Colonic mucosa (tissue), 4 donors: ENCODE measurements at regions not wholly inside any gene's neighbourhood (a gene's known extent, or its start where the extent isn't known, plus 50 kb on each side); places are given as distances from the start of the nearest gene placed in this dataset.

Source experiments
- DNase-seq: peaks from one replicate; pipeline ENCODE4 v3.0.0-alpha.2; 2020
- H3K27ac ChIP-seq: fragments of 200-600 bp; one replicate; pipeline ENCODE4 v1.8.0; 2021
- H3K27me3 ChIP-seq: fragments of 200-600 bp; one replicate; pipeline ENCODE4 v1.8.0; 2021
- H3K36me3 ChIP-seq: fragments of 200-600 bp; one replicate; pipeline ENCODE4 v1.8.0; 2021
- H3K4me1 ChIP-seq: fragments of 200-600 bp; one replicate; pipeline ENCODE4 v1.8.0; 2021; ENCODE audit warnings: mild to moderate bottlenecking
- H3K4me3 ChIP-seq: fragments of 200-600 bp; one replicate; pipeline ENCODE4 v1.8.0; 2021
- H3K9ac ChIP-seq, 2 donors: one replicate each; pipeline ENCODE4 v1.7.0; 2013; ENCODE audit warnings: control low read depth in 2 of 2, low read depth in 2 of 2, low read length in 2 of 2
- H3K9me3 ChIP-seq: fragments of 200-600 bp; one replicate; pipeline ENCODE4 v1.8.0; 2021
- CTCF ChIP-seq: fragments of 200-600 bp; IDR thresholded peaks from one replicate; pipeline ENCODE4 v1.8.0; 2022; ENCODE audit warnings: antibody characterized with exemption, mild to moderate bottlenecking
- intact Hi-C: fragments of 100-400 bp; cut with DNase I; formaldehyde crosslinking; loops from one replicate; pipeline ENCODE4 v1.14.1; 2022
- donor health status: healthy.
- donor health status: DM: no; HTN: no; CAD: no.
- donor health status: DM: no; HTN: no; CAD: no.

GRCh38 chr15:70319466-70319865, 221.7 kb upstream of the TLE3 start:
- Histone ChIP-seq H3K27ac (no peak overlapping the region), H3K36me3 (no peaks in the 10 kb centered on the region), H3K27me3 (no peaks in the 10 kb centered on the region), H3K4me1 (no peaks in the 10 kb centered on the region), H3K9ac (no peak overlapping the region), H3K4me3 (no peak overlapping the region), H3K9me3 (no peaks in the 10 kb centered on the region)
- intact Hi-C loops, result no loop called here
- no peak for TF ChIP-seq CTCF
- no peak for DNase-seq

- intact Hi-C loops, result no loop called here
- no peak for DNase-seq
- no peak for TF ChIP-seq CTCF
- Histone ChIP-seq H3K27me3 (no peaks in the 10 kb centered on the region), H3K9me3 (no peaks in the 10 kb centered on the region), H3K4me3 (no peak overlapping the region), H3K9ac (no peak overlapping the region), H3K27ac (no peak overlapping the region), H3K4me1 (no peaks in the 10 kb centered on the region), H3K36me3 (no peaks in the 10 kb centered on the region)
Measured at GRCh38 chr15:70318594-70319465, 221.1 kb upstream of the TLE3 start.

- H3K36me3 ChIP-seq, result no peaks in the 10 kb centered on the region
- no peaks in the 10 kb centered on the region for H3K27me3 ChIP-seq
- no peak for TF ChIP-seq CTCF
- no peak overlapping the region for H3K4me3 ChIP-seq
- H3K9me3 ChIP-seq, result no peaks in the 10 kb centered on the region
- no peak overlapping the region for H3K9ac ChIP-seq
- DNase-seq, result peak; percentile 10
- no peaks in the 10 kb centered on the region for H3K4me1 ChIP-seq
- intact Hi-C loops, result no loop called here
- no peak overlapping the region for H3K27ac ChIP-seq
Measured at GRCh38 chr15:70316059-70316600, 218.4 kb upstream of the TLE3 start.

GRCh38 chr15:70315431-70315830, 217.7 kb upstream of the TLE3 start:
- intact Hi-C loops, result no loop called here
- H3K36me3 ChIP-seq, result no peaks in the 10 kb centered on the region
- DNase-seq, result no peak
- H3K4me3 ChIP-seq, result no peak overlapping the region
- TF ChIP-seq CTCF, result no peak
- H3K27me3 ChIP-seq, result no peaks in the 10 kb centered on the region
- H3K9ac ChIP-seq, result no peak overlapping the region
- no peak overlapping the region for H3K27ac ChIP-seq
- no peaks in the 10 kb centered on the region for H3K4me1 ChIP-seq
- no peaks in the 10 kb centered on the region for H3K9me3 ChIP-seq

- H3K36me3 ChIP-seq, result no peaks in the 10 kb centered on the region
- no peaks in the 10 kb centered on the region for H3K27me3 ChIP-seq
- no peaks in the 10 kb centered on the region for H3K9me3 ChIP-seq
- intact Hi-C loops, result no loop called here
- no peak overlapping the region for H3K27ac ChIP-seq
- no peaks in the 10 kb centered on the region for H3K4me1 ChIP-seq
- H3K9ac ChIP-seq, result no peak overlapping the region
- no peak for DNase-seq
- no peak overlapping the region for H3K4me3 ChIP-seq
- no peak for TF ChIP-seq CTCF
Measured at GRCh38 chr15:70314688-70315087, 217.0 kb upstream of the TLE3 start.
